ENCODE measurements at regions not wholly inside any gene's neighbourhood (a gene's known extent, or its start where the extent isn't known, plus 50 kb on each side); places are given as distances from the start of the nearest gene placed in this dataset.
"Not testable (repeated sequence)": the region's sequence is repeated elsewhere in the genome, so short reads cannot be mapped to it uniquely, and the experiment has no call there.

GRCh38 chr12:54105809-54106208 lies 52.2 kb downstream of the HOXC4 start:
- not testable (repeated sequence) for DNase-seq (ENCODE audit: low read depth in 2 of 3, low spot score in 2 of 3)

GRCh38 chr12:54106252-54106651 lies 52.6 kb downstream of the HOXC4 start:
- not testable (repeated sequence) for DNase-seq (ENCODE audit: low read depth in 2 of 3, low spot score in 2 of 3)

- DNase-seq (ENCODE audit: low read depth in 2 of 3, low spot score in 2 of 3): not testable (repeated sequence)
These were observed 53.4 kb downstream of the HOXC4 start for GRCh38 chr12:54106803-54107579.

GRCh38 chr12:54112336-54112735 lies 58.7 kb downstream of the HOXC4 start:
- DNase-seq (ENCODE audit: low read depth in 2 of 3, low spot score in 2 of 3): not testable (repeated sequence)

GRCh38 chr12:54116055-54116454 lies 62.4 kb downstream of the HOXC4 start:
- DNase-seq (ENCODE audit: low read depth in 2 of 3, low spot score in 2 of 3): not testable (repeated sequence)

GRCh38 chr12:54117392-54117791 lies 63.8 kb downstream of the HOXC4 start:
- DNase-seq (ENCODE audit: low read depth in 2 of 3, low spot score in 2 of 3): not testable (repeated sequence)

GRCh38 chr12:54119082-54119481 lies 65.4 kb downstream of the HOXC4 start:
- DNase-seq (ENCODE audit: low read depth in 2 of 3, low spot score in 2 of 3): not testable (repeated sequence)

- DNase-seq (ENCODE audit: low read depth in 2 of 3, low spot score in 2 of 3): not testable (repeated sequence)
These were observed 64.8 kb downstream of the SMUG1 start for GRCh38 chr12:54123981-54124380.

GRCh38 chr12:54125708-54126028 lies 63.1 kb downstream of the SMUG1 start:
- DNase-seq (ENCODE audit: low read depth in 2 of 3, low spot score in 2 of 3): not testable (repeated sequence)

GRCh38 chr12:54126029-54126695 lies 62.6 kb downstream of the SMUG1 start:
- DNase-seq (ENCODE audit: low read depth in 2 of 3, low spot score in 2 of 3): no peak

GRCh38 chr12:54126696-54127537 lies 61.9 kb downstream of the SMUG1 start:
- DNase-seq (ENCODE audit: low read depth in 2 of 3, low spot score in 2 of 3): peak in 2 of 3 donors; percentile 25 to 39

- DNase-seq (ENCODE audit: low read depth in 2 of 3, low spot score in 2 of 3): no peak
These were observed 61.1 kb downstream of the SMUG1 start for GRCh38 chr12:54127538-54128259.

- no peak for DNase-seq (ENCODE audit: low read depth in 2 of 3, low spot score in 2 of 3)
These were observed 60.4 kb downstream of the SMUG1 start for GRCh38 chr12:54128416-54128815.

- no peak for DNase-seq (ENCODE audit: low read depth in 2 of 3, low spot score in 2 of 3)
These were observed 59.5 kb downstream of the SMUG1 start for GRCh38 chr12:54129028-54129903.

Measured in hematopoietic multipotent progenitor cell (in vitro differentiated cells).